HG03378 (cell line): ENCODE measurements at regions not wholly inside any gene's neighbourhood (a gene's known extent, or its start where the extent isn't known, plus 50 kb on each side); places are given as distances from the start of the nearest gene placed in this dataset.

Source experiments
- ATAC-seq: cut with Tn5 transposase; IDR thresholded peaks from one replicate; pipeline ENCODE4 v1.9.1; 2021; ENCODE audit warnings: mild to moderate bottlenecking, moderate library complexity; ENCODE audit not compliant: unreplicated experiment

DNA sequence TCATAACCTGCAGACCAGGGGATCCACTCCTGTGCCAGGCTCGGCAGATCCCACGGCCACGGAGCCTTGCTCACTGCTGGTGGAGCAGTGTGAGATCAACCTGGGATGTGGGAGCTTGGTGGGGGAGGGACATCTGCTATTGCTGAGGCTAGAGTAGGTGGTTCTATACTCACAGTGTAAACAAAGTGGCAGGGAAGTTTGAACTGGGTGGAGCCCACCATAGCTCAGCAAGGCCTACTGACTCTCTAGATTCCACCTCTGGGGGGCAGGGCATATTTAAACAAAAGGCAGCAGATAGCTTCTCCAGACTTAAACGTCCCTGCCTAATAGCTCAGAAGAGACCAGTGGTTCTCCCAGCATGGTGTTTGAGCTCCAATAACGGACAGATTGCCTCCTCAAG is 54.7 kb upstream of the EPHA5 start:
- no peak for ATAC-seq
